GM23338 (cell line): ENCODE measurements at regions not wholly inside any gene's neighbourhood (a gene's known extent, or its start where the extent isn't known, plus 50 kb on each side); places are given as distances from the start of the nearest gene placed in this dataset.

Experiments
- ATAC-seq: fragments of 200-7000 bp; cut with Tn5 transposase; 3 replicates; pipeline ENCODE4 v1.9.1; 2020
- DNase-seq: peaks from one replicate; pipeline ENCODE4 v3.0.0-alpha.2; 2015; ENCODE audit warnings: low spot score
- H2AFZ ChIP-seq: fragments of 200-600 bp; sonication (generic); 2 replicates; pipeline ENCODE4 v1.8.0; 2016; ENCODE audit warnings: antibody characterized with exemption, mild to moderate bottlenecking, moderate library complexity
- H3F3A ChIP-seq: fragments of 200-600 bp; sonication (generic); replicated peaks from 2 replicates; pipeline ENCODE4 v1.8.0; 2017; ENCODE audit warnings: antibody characterized with exemption, mixed run types, low read depth
- H3K27ac ChIP-seq: fragments of 200-600 bp; sonication (generic); 2 replicates; pipeline ENCODE4 v1.6.1; 2016; ENCODE audit warnings: low read depth
- H3K27me3 ChIP-seq: fragments of 200-600 bp; sonication (generic); 2 replicates; pipeline ENCODE4 v1.8.0; 2016; ENCODE audit warnings: mild to moderate bottlenecking, mixed run types, moderate library complexity; ENCODE audit not compliant: insufficient read depth
- H3K36me3 ChIP-seq: fragments of 200-600 bp; sonication (generic); 2 replicates; pipeline ENCODE4 v1.8.0; 2016; ENCODE audit warnings: mild to moderate bottlenecking; ENCODE audit not compliant: insufficient read depth
- H3K4me1 ChIP-seq: fragments of 200-600 bp; sonication (generic); 2 replicates; pipeline ENCODE4 v1.8.0; 2016; ENCODE audit warnings: mild to moderate bottlenecking, moderate library complexity; ENCODE audit not compliant: insufficient read depth
- H3K4me2 ChIP-seq: fragments of 200-600 bp; sonication (generic); 2 replicates; pipeline ENCODE4 v1.7.1; 2017; ENCODE audit warnings: mixed run types
- H3K4me3 ChIP-seq: fragments of 200-600 bp; sonication (generic); 2 replicates; pipeline ENCODE4 v1.6.1; 2016; ENCODE audit warnings: mixed run types
- H3K79me2 ChIP-seq: fragments of 200-600 bp; sonication (generic); replicated peaks from 2 replicates; pipeline ENCODE4 v1.8.0; 2017; ENCODE audit warnings: mild to moderate bottlenecking; ENCODE audit not compliant: insufficient read depth
- H3K9me2 ChIP-seq: fragments of 200-600 bp; sonication (generic); 2 replicates; pipeline ENCODE4 v1.8.0; 2017; ENCODE audit not compliant: insufficient read depth
- H4K20me1 ChIP-seq: fragments of 200-600 bp; sonication (generic); replicated peaks from 2 replicates; pipeline ENCODE4 v1.8.0; 2017; ENCODE audit warnings: mild to moderate bottlenecking; ENCODE audit not compliant: insufficient read depth
- H3K27ac Mint-ChIP-seq: 2 replicates; pipeline ENCODE4 v1.8.0; 2020; ENCODE audit warnings: inconsistent platforms, mild to moderate bottlenecking, moderate library complexity, mixed read lengths
- H3K27me3 Mint-ChIP-seq: 3 replicates; pipeline ENCODE4 v1.8.0; 2022; ENCODE audit warnings: low read depth, mild to moderate bottlenecking, moderate library complexity, mixed read lengths, inconsistent platforms; ENCODE audit not compliant: insufficient read depth, poor library complexity
- H3K36me3 Mint-ChIP-seq: 3 replicates; pipeline ENCODE4 v1.8.0; 2021; ENCODE audit warnings: low read depth, mild to moderate bottlenecking, inconsistent platforms, moderate library complexity, mixed read lengths
- H3K4me1 Mint-ChIP-seq: 3 replicates; pipeline ENCODE4 v1.8.0; 2020; ENCODE audit warnings: mild to moderate bottlenecking, inconsistent platforms, mixed read lengths
- H3K4me3 Mint-ChIP-seq: 3 replicates; pipeline ENCODE4 v1.8.0; 2021; ENCODE audit warnings: moderate library complexity, mild to moderate bottlenecking, inconsistent platforms, mixed read lengths
- H3K9me3 Mint-ChIP-seq: 3 replicates; pipeline ENCODE4 v1.8.0; 2020; ENCODE audit warnings: moderate library complexity, mild to moderate bottlenecking, inconsistent platforms, mixed read lengths
- CREB1 ChIP-seq: fragments of 250-450 bp; sonication (Bioruptor Pico); IDR thresholded peaks from 2 replicates; pipeline ENCODE4 v1.5.0; 2020; ENCODE audit warnings: low read depth, mild to moderate bottlenecking, moderate library complexity
- CTCF ChIP-seq, 2 experiments: fragments of 200-600 bp in 1 of 2; sonication (generic) in 1 of 2; conservative IDR thresholded peaks; 2 replicates each; pipeline versions ENCODE4 v1.5.1 to v1.6.1; 2016 to 2017; ENCODE audit warnings: antibody characterized with exemption in 2 of 2, low read depth in 2 of 2, mild to moderate bottlenecking in 2 of 2, moderate library complexity in 1 of 2
- EZH2 ChIP-seq: fragments of 200-600 bp; sonication (generic); IDR thresholded peaks from one replicate; pipeline ENCODE4 v1.8.0; 2017; ENCODE audit warnings: antibody characterized with exemption, mild to moderate bottlenecking, low read depth; ENCODE audit not compliant: unreplicated experiment
- EZH2phosphoT487 ChIP-seq: fragments of 200-600 bp; sonication (generic); IDR thresholded peaks from one replicate; pipeline ENCODE4 v1.8.1; 2018; ENCODE audit warnings: antibody characterized with exemption; ENCODE audit not compliant: unreplicated experiment
- JUNB ChIP-seq: IDR thresholded peaks from one replicate; pipeline ENCODE4 v1.6.1; 2016; ENCODE audit warnings: antibody characterized with exemption; ENCODE audit not compliant: unreplicated experiment
- NANOG ChIP-seq: IDR thresholded peaks from 2 replicates; pipeline ENCODE4 v1.6.1; 2016; ENCODE audit warnings: antibody characterized with exemption, borderline replicate concordance
- POLR2AphosphoS5 ChIP-seq: IDR thresholded peaks from 2 replicates; pipeline ENCODE4 v1.6.1; 2016; ENCODE audit warnings: antibody characterized with exemption, low read depth
- STAT1 ChIP-seq: IDR thresholded peaks from one replicate; pipeline ENCODE4 v1.6.1; 2016; ENCODE audit warnings: antibody characterized with exemption; ENCODE audit not compliant: unreplicated experiment
- ZNF114 ChIP-seq: fragments of 250-450 bp; sonication (Bioruptor Pico); IDR thresholded peaks from 2 replicates; pipeline ENCODE4 v1.5.0; 2020; ENCODE audit warnings: mild to moderate bottlenecking, moderate library complexity
- ZNF331 ChIP-seq: fragments of 250-450 bp; sonication (Bioruptor Pico); IDR thresholded peaks from 2 replicates; pipeline ENCODE4 v1.5.0; 2020; ENCODE audit warnings: low read depth, mild to moderate bottlenecking, moderate library complexity
- ZNF462 ChIP-seq: fragments of 250-450 bp; sonication (Bioruptor Pico); IDR thresholded peaks from 2 replicates; pipeline ENCODE4 v1.5.0; 2020; ENCODE audit warnings: mild to moderate bottlenecking, moderate library complexity

GRCh38 chr11:29023761-29024160 is 915.6 kb downstream of the METTL15 start:
- H3F3A ChIP-seq = no peaks in the 10 kb centered on the region
- H3K4me1 ChIP-seq = peaks cover 4% of the 10 kb centered on the region; the same call in 1 of the 2 replicates
- H3K9me2 ChIP-seq = peaks cover 3% of the 10 kb centered on the region; the same call in 1 of the 2 replicates
- H3K79me2 ChIP-seq = no peaks in the 10 kb centered on the region
- no peaks in the 10 kb centered on the region for H4K20me1 ChIP-seq
- no peak overlapping the region for H3K4me2 ChIP-seq
- Mint-ChIP-seq H3K4me1 (peaks cover 8% of the 10 kb centered on the region; the same call in 2 of the 3 replicates), H3K4me3 (no peak overlapping the region), H3K27ac (no peak overlapping the region), H3K27me3 (no peaks in the 10 kb centered on the region), H3K36me3 (peaks cover 4% of the 10 kb centered on the region), H3K9me3 (peaks cover 10% of the 10 kb centered on the region)
- DNase-seq (no peak), ATAC-seq (no peak)
- no peak overlapping the region for H3K27ac ChIP-seq
- H2AFZ ChIP-seq = no peak overlapping the region
- no peak overlapping the region for H3K4me3 ChIP-seq
- H3K36me3 ChIP-seq = 0 out of 2 replicates have a peak, but pooled peaks cover 1% of the 10 kb centered on the region
- TF ChIP-seq STAT1 = no peak
- TF ChIP-seq EZH2 = no peak
- TF ChIP-seq ZNF114 (CRISPR knock-in tag) = no peak
- no peak for TF ChIP-seq JUNB
- TF ChIP-seq ZNF462 (CRISPR knock-in tag) = no peak
- TF ChIP-seq NANOG = no peak
- TF ChIP-seq CREB1 = no peak
- TF ChIP-seq EZH2phosphoT487 = no peak
- TF ChIP-seq CTCF (conservative IDR thresholded peaks at IDR 0.05; ENCODE audit: low read depth in 2 of 2) = no peak
- TF ChIP-seq POLR2AphosphoS5 = no peak
- no peak for TF ChIP-seq ZNF331 (CRISPR knock-in tag)
- H3K27me3 ChIP-seq = no peaks in the 10 kb centered on the region
